Kidney epithelial cell (primary cell): ENCODE measurements at regions not wholly inside any gene's neighbourhood (a gene's known extent, or its start where the extent isn't known, plus 50 kb on each side); places are given as distances from the start of the nearest gene placed in this dataset.

Experiments used
- DNase-seq: peaks from one replicate; pipeline ENCODE4 v3.0.0-alpha.2; 2010; ENCODE audit warnings: low read depth
- H3K27me3 ChIP-seq: 2 replicates; pipeline ENCODE4 v1.6.0; 2011; ENCODE audit warnings: low read length; ENCODE audit not compliant: control insufficient read depth, insufficient read depth
- H3K36me3 ChIP-seq: 2 replicates; pipeline ENCODE4 v1.5.1; 2011; ENCODE audit warnings: low read length; ENCODE audit not compliant: control insufficient read depth, insufficient read depth
- H3K4me3 ChIP-seq: 2 replicates; pipeline ENCODE4 v1.5.1; 2011; ENCODE audit warnings: low read depth, mild to moderate bottlenecking, control low read depth, low read length
- TF ChIP-seq, protein P1 (sequence below): IDR thresholded peaks from 2 replicates; pipeline ENCODE4 v1.5.1; 2011; ENCODE audit warnings: mild to moderate bottlenecking, moderate library complexity, low read length, control low read depth, inconsistent platforms; ENCODE audit not compliant: insufficient read depth, poor library complexity, severe bottlenecking

DNA sequence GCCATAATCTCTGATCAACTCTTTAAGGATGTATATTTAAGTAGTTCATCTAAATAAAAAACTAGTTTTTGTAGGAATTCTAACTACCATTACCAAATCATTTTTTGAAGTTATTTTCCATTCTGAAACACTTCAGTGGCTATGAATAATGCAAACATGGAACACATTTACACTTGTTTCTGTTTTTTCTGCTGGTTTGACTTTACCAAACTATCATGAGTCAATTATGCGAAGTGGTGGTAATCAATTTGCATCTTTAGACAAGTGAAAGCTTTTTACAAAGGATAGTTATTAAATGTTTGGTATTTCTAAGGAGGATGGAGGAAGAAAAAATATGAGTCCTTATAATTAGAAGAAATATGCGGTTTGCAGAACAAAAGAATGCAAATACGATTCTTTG lies 202.0 kb upstream of the MMADHC start:
- no peaks in the 10 kb centered on the region for H3K27me3 ChIP-seq
- H3K36me3 ChIP-seq: no peaks in the 10 kb centered on the region
- H3K4me3 ChIP-seq: no peak overlapping the region
- DNase-seq: no peak
- TF ChIP-seq, protein P1, sequence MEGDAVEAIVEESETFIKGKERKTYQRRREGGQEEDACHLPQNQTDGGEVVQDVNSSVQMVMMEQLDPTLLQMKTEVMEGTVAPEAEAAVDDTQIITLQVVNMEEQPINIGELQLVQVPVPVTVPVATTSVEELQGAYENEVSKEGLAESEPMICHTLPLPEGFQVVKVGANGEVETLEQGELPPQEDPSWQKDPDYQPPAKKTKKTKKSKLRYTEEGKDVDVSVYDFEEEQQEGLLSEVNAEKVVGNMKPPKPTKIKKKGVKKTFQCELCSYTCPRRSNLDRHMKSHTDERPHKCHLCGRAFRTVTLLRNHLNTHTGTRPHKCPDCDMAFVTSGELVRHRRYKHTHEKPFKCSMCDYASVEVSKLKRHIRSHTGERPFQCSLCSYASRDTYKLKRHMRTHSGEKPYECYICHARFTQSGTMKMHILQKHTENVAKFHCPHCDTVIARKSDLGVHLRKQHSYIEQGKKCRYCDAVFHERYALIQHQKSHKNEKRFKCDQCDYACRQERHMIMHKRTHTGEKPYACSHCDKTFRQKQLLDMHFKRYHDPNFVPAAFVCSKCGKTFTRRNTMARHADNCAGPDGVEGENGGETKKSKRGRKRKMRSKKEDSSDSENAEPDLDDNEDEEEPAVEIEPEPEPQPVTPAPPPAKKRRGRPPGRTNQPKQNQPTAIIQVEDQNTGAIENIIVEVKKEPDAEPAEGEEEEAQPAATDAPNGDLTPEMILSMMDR: no peak

DNA sequence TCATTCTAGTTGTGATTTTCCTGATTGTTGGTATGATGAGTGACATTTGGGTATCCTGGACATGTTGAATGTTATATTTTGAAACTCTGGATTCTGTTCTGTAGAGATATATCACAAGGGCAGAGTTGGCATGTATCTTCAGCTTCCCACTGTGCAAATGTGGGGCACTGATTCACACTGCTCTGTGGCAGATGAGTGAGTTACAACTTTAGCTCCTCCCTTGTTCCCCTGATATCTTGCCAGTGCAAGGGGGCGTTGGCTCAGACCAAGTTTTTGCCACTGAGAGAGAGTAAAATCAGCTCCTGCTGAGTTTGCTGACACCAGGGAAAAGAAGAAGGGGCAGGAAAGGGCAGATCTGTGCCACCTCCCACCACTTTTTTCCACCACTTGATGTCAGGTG lies 199.6 kb upstream of the MMADHC start:
- TF ChIP-seq, protein P1: no peak
- no peaks in the 10 kb centered on the region for H3K27me3 ChIP-seq
- no peak overlapping the region for H3K4me3 ChIP-seq
- no peaks in the 10 kb centered on the region for H3K36me3 ChIP-seq
- DNase-seq: no peak

DNA sequence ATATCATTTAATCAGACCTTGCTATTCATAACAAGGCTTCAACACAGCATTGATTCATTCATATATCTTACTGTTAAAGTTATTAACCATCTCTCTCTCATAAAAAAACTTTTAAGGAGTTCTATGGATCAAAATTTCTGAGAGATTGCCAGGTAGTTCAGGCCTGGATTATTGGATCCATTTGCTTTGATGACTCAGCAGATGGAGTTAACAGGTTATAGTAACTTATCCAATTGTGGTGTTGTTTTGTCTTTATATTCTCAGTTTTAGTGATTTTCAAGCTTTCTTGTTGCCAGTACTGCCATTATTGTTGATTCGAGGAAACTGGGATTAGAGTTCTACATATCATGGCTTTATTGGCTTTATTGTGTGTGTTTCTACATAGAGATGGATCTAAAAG lies 195.7 kb upstream of the MMADHC start:
- Histone ChIP-seq H3K36me3 (no peaks in the 10 kb centered on the region), H3K27me3 (no peaks in the 10 kb centered on the region), H3K4me3 (no peak overlapping the region)
- no peak for DNase-seq
- TF ChIP-seq, protein P1: no peak

DNA sequence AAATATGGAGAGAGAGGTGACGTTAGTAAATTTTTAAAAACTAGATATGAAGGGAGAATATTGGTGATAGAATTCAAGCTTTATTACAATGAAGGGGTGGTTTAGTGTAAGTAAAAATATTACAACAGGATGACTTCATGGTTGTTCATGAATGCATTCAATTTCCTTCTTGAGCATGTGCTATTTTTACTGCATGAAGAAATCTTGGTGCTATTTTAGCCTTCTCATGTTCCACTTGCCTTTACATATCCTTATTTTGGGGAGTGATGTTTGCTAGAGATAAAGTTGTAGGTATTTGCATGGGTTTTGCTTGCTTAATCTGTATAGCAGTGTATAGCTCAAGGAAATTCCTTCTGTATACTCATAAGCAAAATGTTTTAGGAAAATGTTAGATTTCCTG lies 195.0 kb upstream of the MMADHC start:
- Histone ChIP-seq H3K36me3 (no peaks in the 10 kb centered on the region), H3K4me3 (no peak overlapping the region), H3K27me3 (no peaks in the 10 kb centered on the region)
- no peak for DNase-seq
- TF ChIP-seq, protein P1: no peak

DNA sequence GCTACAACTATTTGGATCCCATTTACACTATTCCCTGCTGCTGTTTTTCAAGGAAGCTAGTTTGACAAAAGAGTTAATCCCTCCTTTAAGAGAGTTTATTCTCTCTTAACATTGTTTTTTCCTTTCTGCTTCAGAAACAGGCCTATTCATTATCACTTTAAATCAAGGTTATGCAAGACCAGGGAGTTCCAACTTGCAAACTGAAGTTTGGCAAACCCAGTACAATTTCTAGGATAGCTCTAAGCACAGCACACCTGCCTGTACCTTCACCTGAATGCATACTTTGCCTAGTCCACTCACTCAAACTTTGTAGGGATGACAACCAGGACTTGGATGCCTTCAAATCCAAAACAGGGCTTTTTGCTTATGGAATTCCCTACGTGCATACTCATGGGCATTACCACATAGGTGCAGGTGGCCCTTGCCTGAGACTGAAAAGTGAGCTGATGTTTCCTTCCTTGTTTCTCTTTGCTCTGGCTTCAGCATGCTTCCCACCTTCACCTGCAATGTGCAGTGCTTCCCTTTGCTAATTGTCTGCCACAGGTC lies 193.8 kb upstream of the MMADHC start:
- Histone ChIP-seq H3K36me3 (no peaks in the 10 kb centered on the region), H3K27me3 (no peaks in the 10 kb centered on the region), H3K4me3 (no peak overlapping the region)
- DNase-seq: no peak
- TF ChIP-seq, protein P1: no peak

DNA sequence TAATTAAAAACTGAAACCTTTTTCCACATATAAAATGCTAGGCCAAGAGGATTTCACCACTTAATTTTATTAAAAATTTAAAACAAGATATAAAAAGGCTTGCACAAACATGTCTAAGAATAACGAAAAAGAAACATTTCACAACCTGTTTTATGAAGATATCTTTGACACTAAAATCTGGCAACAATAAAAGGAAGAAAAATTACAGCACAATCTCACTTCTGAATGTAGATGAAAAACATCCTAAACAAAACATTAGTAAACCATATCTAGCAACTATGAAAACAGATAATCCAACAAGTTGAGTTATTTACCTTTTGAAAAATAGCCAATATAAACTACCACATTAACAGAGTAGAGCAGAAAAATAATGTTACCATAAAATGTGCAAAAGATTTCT lies 185.4 kb upstream of the MMADHC start:
- TF ChIP-seq, protein P1: no peak
- no peak overlapping the region for H3K4me3 ChIP-seq
- DNase-seq: no peak

More for the DNA sequence above, 185.4 kb upstream of the MMADHC start:
- no peaks in the 10 kb centered on the region for H3K27me3 ChIP-seq
- H3K36me3 ChIP-seq: no peaks in the 10 kb centered on the region
